OCI-LY1 (cell line): ENCODE measurements at regions not wholly inside any gene's neighbourhood (a gene's known extent, or its start where the extent isn't known, plus 50 kb on each side); places are given as distances from the start of the nearest gene placed in this dataset.

Experiments used
- CTCF ChIP-seq: fragments of 200-600 bp; sonication (generic), shearing (Covaris generic); IDR thresholded peaks from 2 replicates; pipeline ENCODE4 v1.5.1; 2017; ENCODE audit warnings: mild to moderate bottlenecking, antibody characterized with exemption, low read length, moderate library complexity, mixed read lengths
- EZH2 ChIP-seq: fragments of 200-600 bp; sonication (generic), shearing (Covaris generic); IDR thresholded peaks from 2 replicates; pipeline ENCODE4 v1.8.0; 2017; ENCODE audit warnings: borderline replicate concordance, mixed run types, mild to moderate bottlenecking, antibody characterized with exemption, low read length, moderate library complexity, mixed read lengths

- TF ChIP-seq CTCF (no peak), EZH2 (no peak)
Measured at GRCh38 chr9:113690055-113690740, 185.9 kb upstream of the ZNF618 start.
